HFF-Myc (cell line): ENCODE measurements at regions not wholly inside any gene's neighbourhood (a gene's known extent, or its start where the extent isn't known, plus 50 kb on each side); places are given as distances from the start of the nearest gene placed in this dataset.
"Not testable (repeated sequence)": the region's sequence is repeated elsewhere in the genome, so short reads cannot be mapped to it uniquely, and the experiment has no call there.

Experiments used
- DNase-seq: peaks from one replicate; pipeline ENCODE4 v3.0.0-alpha.2; 2011; ENCODE audit warnings: low read depth; ENCODE audit errors: extremely low read depth
- H3K4me3 ChIP-seq: replicated peaks from 2 replicates; pipeline ENCODE4 v1.5.1; 2011; ENCODE audit warnings: low read depth, mild to moderate bottlenecking, control low read depth, low read length
- CTCF ChIP-seq: IDR thresholded peaks from 2 replicates; pipeline ENCODE4 v1.5.1; 2012; ENCODE audit warnings: mild to moderate bottlenecking, low read depth, low read length, control low read depth; ENCODE audit errors: missing control alignments

DNA sequence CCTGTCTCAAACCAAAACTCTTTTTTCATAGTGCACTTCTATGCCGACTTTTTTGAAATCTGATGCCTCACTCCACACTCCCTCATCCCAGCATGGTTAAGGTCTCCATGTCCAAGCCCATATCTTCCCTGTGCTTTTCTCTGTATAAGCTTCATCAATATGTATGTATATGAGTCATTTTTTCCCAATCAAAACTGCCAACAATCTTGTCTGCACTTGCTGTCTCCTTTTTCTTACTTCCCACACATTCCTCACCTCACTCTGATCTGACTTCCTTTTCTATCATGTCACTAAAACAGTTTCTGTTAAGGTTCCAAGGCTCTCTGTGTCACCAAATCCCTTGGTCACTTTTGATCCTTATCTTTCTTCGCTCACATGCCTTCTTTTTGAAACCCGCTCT is 88.2 kb upstream of the GPR50 start:
- no peak overlapping the region for H3K4me3 ChIP-seq
- TF ChIP-seq CTCF: no peak
- no peak for DNase-seq

- H3K4me3 ChIP-seq: no peak overlapping the region
- no peak for TF ChIP-seq CTCF
- no peak for DNase-seq
Observed at GRCh38 chrX:151099001-151099400, 77.4 kb upstream of the GPR50 start.

DNA sequence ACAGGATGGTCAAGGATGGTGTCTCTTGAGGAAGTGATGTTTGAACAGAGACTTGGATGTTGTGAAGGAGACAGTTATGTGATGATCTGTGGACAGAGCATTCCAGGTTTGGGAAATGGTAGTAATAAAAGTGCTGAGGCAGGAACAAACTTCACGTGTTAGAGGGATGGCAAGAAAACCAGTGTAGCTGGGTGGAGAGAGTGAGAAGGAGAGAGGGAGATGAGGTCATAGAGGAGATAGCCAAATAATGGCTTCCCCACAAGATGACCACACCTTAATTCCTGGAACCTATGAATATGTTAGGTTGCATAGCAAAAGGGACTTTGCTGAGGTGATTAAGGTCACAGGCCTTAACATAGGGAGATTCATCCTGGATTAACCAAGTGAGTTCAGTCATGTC is 75.6 kb upstream of the GPR50 start:
- no peak for TF ChIP-seq CTCF
- H3K4me3 ChIP-seq: no peak overlapping the region

DNA sequence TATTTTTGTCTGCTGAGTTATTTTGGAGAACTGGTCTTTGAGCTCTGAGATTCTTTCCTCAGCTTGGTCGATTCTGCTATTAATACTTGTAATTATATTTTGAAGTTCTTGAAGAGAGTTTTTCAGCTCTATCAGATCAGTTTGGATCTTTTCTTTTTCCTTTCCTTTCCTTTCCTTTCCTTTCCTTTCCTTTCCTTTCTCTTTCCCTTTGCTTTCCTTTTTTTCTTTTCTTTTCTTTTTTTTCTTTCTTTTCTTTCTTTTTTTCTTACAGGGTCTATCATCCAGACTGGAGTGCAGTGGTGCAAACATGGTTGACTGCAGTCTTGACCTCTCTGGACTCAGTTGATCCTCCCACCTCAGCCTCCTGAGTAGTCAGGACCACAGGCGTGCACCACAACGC is 63.2 kb upstream of the GPR50 start:
- H3K4me3 ChIP-seq, DNase-seq: not testable (repeated sequence)

More for the DNA sequence above, 75.6 kb upstream of the GPR50 start:
- no peak for DNase-seq
